Heart right ventricle (tissue), 16 donors: ENCODE measurements at regions not wholly inside any gene's neighbourhood (a gene's known extent, or its start where the extent isn't known, plus 50 kb on each side); places are given as distances from the start of the nearest gene placed in this dataset.

Experiments
- ATAC-seq, 8 donors: fragments of 200-7000 bp; cut with Tn5 transposase; one replicate each; pipeline ENCODE4 v1.9.1; 2020; ENCODE audit warnings: mild to moderate bottlenecking in 8 of 8, moderate library complexity in 8 of 8, moderate number of reproducible peaks in 1 of 8
- DNase-seq, 2 donors: peaks; one replicate each; pipeline ENCODE4 v3.0.0-alpha.2; 2020
- H3K27ac ChIP-seq, 10 donors: fragments of 200-600 bp; sonication (generic) in 2 of 10; one replicate each; pipeline versions ENCODE4 v1.5.0 to v1.8.0; 2020 to 2022; ENCODE audit warnings: mild to moderate bottlenecking in 3 of 10
- H3K27me3 ChIP-seq, 7 donors: fragments of 200-600 bp; one replicate each; pipeline ENCODE4 v1.8.0; 2021 to 2022; ENCODE audit warnings: mild to moderate bottlenecking in 2 of 7
- H3K36me3 ChIP-seq, 9 donors: fragments of 200-600 bp; sonication (generic) in 1 of 9; one replicate each; pipeline versions ENCODE4 v1.5.0 to v1.8.0; 2020 to 2022; ENCODE audit warnings: mild to moderate bottlenecking in 2 of 9
- H3K4me1 ChIP-seq, 9 donors: fragments of 200-600 bp; sonication (generic) in 1 of 9; one replicate each; pipeline versions ENCODE4 v1.5.0 to v1.8.0; 2020 to 2022; ENCODE audit warnings: mild to moderate bottlenecking in 4 of 9
- H3K4me3 ChIP-seq, 10 donors: fragments of 200-600 bp; sonication (generic) in 2 of 10; one replicate each; pipeline versions ENCODE4 v1.5.0 to v1.8.0; 2020 to 2022; ENCODE audit warnings: mild to moderate bottlenecking in 7 of 10, moderate library complexity in 2 of 10
- H3K9me3 ChIP-seq, 11 donors: fragments of 200-600 bp in 10 of 11; sonication (generic) in 2 of 11; one replicate each; pipeline versions ENCODE4 v1.5.0 to v1.8.0; 2013 to 2022; ENCODE audit warnings: mild to moderate bottlenecking in 2 of 11, control low read depth in 1 of 11, moderate library complexity in 1 of 11
- WGBS, 2 donors: extraction: QIAGEN DNeasy Blood & Tissue Kit; methylation state at CpG; one replicate each; pipeline ENCODE4 v1.1.7; 2013; ENCODE audit warnings: inconsistent platforms in 1 of 2; 5-methylcytosine and 5-hydroxymethylcytosine counted together
- intact Hi-C, 10 donors: fragments of 100-400 bp; cut with DNase I; formaldehyde crosslinking; loops; one replicate each; pipeline versions ENCODE4 v1.11.1 to v1.14.2; 2022
- TF ChIP-seq, protein P1 (sequence below), 9 donors: fragments of 200-600 bp; sonication (generic) in 2 of 9; IDR thresholded peaks; one replicate each; pipeline versions ENCODE4 v1.5.0 to v1.8.0; 2021 to 2022; ENCODE audit warnings: antibody characterized with exemption in 9 of 9, mild to moderate bottlenecking in 5 of 9, moderate library complexity in 1 of 9
- donor health status: Arrhythmogenic right ventricular cardiomyopathy.
- donor health status: ischemic (EF 13 %, LVEDD 7.1; RV severe dilation, severe dysfunction).
- donor health status: healthy with polysubstance abuse.
- donor health status: DM: no; HTN: yes; CAD: no.
- donor health status: DM: no; HTN: no; CAD: no.
- donor health status: ischemic (EF 25% LVEDD 6.9; RV normal size, moderate dysfunction).
- donor health status: ischemic (EF 25% LVEDD 5.7; RV mildly dilated, moderate dysfunction).
- donor health status: healthy.
- donor health status: DM: yes; HTN: yes; CAD: no.
- donor health status: Ischemic cardiomyopathy.
- donor health status: ischemic (EF 35%, LVEDD 5.7; RV mildly dilated, moderate dysfunction).
- donor health status: nonischemic (EF 11% LVEDD 7.7; RV severe dilation, severe dysfunction).
- donor health status: DM: yes; HTN: yes; CAD: no.
- donor health status: PGD.
- donor health status: ischemic (EF 29% LVEDD 5.4; RV normal size, mild dysfunction).
- donor health status: nonischemic (EF 23%, LVEDD 6.1; RV moderate dilation, normal function).

DNA sequence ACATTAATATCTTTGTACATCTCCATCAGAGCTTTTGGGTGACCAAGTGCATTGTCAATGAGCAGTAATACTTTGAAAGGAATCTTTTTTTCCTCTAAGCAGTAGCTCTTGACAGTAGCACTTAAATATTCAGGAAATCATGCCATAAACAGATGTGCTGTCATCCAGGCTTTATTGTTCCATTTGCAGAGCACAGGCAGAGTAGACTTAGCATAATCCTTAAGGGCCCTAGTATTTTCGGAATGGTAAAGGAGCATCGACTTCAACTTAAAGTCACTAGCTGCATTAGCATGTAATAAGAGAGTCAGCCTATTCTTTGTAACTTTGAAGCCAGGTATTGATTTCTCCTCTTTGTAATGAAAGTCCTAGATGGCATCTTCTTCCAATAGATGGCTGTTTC lies 121.8 kb upstream of the CWC22 start:
- intact Hi-C loops: loop anchor here in 8 of 10 donors (5.0 to 10.0 kb wide), 7 partner anchors 926 to 1588 kb away; no protein-coding TSS in a partner anchor
- TF ChIP-seq, protein P1, sequence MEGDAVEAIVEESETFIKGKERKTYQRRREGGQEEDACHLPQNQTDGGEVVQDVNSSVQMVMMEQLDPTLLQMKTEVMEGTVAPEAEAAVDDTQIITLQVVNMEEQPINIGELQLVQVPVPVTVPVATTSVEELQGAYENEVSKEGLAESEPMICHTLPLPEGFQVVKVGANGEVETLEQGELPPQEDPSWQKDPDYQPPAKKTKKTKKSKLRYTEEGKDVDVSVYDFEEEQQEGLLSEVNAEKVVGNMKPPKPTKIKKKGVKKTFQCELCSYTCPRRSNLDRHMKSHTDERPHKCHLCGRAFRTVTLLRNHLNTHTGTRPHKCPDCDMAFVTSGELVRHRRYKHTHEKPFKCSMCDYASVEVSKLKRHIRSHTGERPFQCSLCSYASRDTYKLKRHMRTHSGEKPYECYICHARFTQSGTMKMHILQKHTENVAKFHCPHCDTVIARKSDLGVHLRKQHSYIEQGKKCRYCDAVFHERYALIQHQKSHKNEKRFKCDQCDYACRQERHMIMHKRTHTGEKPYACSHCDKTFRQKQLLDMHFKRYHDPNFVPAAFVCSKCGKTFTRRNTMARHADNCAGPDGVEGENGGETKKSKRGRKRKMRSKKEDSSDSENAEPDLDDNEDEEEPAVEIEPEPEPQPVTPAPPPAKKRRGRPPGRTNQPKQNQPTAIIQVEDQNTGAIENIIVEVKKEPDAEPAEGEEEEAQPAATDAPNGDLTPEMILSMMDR (IDR thresholded peaks at IDR 0.05): no peak
- Histone ChIP-seq H3K4me1 (peaks cover 0 to 10% (median 0%) of the 10 kb centered on the region in 9 donors), H3K27me3 (peaks cover 0 to 9% (median 0%) of the 10 kb centered on the region in 7 donors), H3K9me3 (no peaks in the 10 kb centered on the region), H3K4me3 (no peak overlapping the region), H3K36me3 (no peaks in the 10 kb centered on the region), H3K27ac (no peak overlapping the region)
- no peak for ATAC-seq
- 93 to 94% methylated on average over 2 of the region's 2 CpGs for WGBS, 2 donors
- DNase-seq: no peak

DNA sequence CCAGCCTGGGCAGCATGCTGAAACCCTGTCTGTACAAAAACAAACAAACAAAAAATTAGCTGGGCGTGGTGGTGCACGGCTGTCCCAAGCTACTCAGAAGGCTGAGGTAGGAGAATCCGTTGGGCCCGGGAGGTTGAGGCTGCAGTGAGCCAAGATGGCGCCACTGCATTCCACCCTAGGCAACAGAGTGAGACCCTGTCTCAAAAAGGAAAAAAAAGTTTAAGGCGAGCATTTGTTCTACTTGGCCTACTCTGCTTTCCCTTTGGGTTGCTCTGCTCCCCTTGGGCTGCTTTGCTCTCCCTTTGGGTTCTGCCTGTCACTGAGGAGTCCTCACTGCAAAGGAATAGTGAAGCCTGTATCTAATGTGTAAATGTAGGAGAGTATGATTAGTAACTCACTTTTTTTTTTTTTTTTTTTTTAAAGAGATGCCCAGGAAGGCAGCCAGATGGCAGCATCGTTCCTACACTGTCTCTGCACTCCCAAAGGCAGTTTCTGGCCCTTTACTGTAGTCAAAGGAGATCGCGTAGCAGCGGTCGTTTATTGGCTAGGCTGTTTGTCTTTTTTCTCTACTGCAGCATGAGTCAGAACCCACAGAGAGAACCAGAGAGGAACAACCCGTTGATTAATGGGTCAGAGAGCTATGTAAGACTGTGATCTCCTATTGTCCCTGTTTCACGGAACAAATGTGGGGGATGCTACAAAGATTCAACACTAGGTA lies 118.3 kb upstream of the CWC22 start:
- H3K27ac ChIP-seq: no peak overlapping the region
- no peak overlapping the region for H3K4me3 ChIP-seq
- DNase-seq (peak; percentile 18 to 35), ATAC-seq (peak; percentile 76 to 97 (median 89))
- TF ChIP-seq, protein P1 (IDR thresholded peaks at IDR 0.05): peak in 8 of 9 donors; percentile 42 to 64 (median 58)
- H3K9me3 ChIP-seq: no peaks in the 10 kb centered on the region
- peaks cover 0 to 12% (median 0%) of the 10 kb centered on the region in 7 donors for H3K27me3 ChIP-seq
- intact Hi-C loops: loop anchor here in 9 of 10 donors (2.0 to 10.0 kb wide), 8 partner anchors 929 to 1592 kb away; no protein-coding TSS in a partner anchor
- H3K4me1 ChIP-seq: peaks cover 0 to 10% (median 0%) of the 10 kb centered on the region in 9 donors
- H3K36me3 ChIP-seq: no peaks in the 10 kb centered on the region
- 30 to 31% methylated on average over 13 of the region's 13 CpGs for WGBS, 2 donors

DNA sequence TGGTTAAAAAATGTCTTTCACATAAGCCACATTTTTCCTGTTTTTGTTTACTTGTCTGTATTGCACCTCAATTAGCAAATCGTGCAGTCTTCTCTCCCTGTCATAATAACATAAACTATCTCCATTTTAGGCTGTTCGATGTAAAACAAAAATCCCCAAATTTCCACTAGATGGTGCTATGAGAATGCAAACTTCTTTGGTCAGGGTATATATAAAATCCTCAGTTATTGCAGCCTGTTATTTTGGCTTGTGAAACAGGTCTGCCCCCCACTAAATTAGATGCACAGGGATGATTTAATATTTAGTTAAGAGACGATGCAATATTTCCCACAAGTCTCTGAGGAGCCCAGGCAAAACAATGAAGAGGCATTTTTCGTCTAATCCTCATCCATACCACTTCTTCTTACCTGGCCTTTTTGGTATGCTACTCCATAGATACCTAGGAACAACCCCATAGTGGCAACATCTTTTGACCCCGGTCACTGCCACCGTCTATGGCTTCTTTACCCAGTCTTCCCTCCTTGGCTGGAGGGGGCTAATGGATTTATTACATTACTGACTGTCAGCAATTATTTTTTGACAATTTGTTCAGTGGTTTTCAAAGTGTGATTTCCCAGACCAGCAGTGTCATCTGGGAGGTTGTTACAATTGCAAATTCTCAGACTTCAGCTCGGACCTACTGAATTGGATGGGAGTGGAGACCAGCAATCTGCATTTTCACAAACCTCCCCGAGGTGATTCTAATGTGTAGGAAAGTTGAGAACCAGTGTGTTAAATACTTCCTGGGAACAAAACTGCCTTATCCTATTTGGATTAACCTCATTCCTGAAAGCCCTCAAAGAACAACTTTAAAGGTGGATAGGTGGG lies 117.4 kb upstream of the CWC22 start:
- Histone ChIP-seq H3K36me3 (no peaks in the 10 kb centered on the region), H3K9me3 (no peaks in the 10 kb centered on the region), H3K4me1 (peaks cover 0 to 10% (median 0%) of the 10 kb centered on the region in 9 donors), H3K27ac (no peak overlapping the region), H3K27me3 (peaks cover 0 to 12% (median 0%) of the 10 kb centered on the region in 7 donors), H3K4me3 (no peak overlapping the region)
- intact Hi-C loops: loop anchor here in 9 of 10 donors (2.0 to 10.0 kb wide), 10 partner anchors 930 to 1593 kb away; no protein-coding TSS in a partner anchor
- DNase-seq (no peak), ATAC-seq (peak in 4 of 8 donors; percentile 45 to 70 (median 55))
- TF ChIP-seq, protein P1 (IDR thresholded peaks at IDR 0.05): peak in 8 of 9 donors; percentile 35 to 69 (median 58)
- 19 to 22% methylated on average over 8 of the region's 8 CpGs for WGBS, 2 donors

DNA sequence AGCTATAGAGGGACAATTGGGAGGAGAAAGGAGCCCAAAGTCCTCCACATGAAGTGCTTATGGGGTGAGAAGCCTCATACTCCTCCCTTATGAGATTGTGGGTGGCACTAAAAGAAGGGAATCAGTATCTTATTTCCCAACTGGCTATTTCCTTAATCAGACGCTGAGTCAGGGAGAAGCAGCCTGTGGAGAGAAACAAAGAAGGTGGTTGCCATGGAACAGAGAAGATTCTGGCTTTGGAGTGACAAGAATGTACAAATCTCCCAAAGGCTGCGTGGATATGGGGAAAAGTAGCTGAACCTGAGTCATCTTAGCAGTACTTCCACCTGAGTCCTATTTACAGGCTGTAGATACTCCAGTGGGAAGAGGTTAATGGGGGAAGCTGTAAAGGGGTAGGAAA lies 115.8 kb upstream of the CWC22 start:
- WGBS, 2 donors: 56 to 83% methylated on average over 2 of the region's 2 CpGs
- TF ChIP-seq, protein P1 (IDR thresholded peaks at IDR 0.05): no peak
- intact Hi-C loops: loop anchor here in 8 of 10 donors (5.0 to 10.0 kb wide), 8 partner anchors 932 to 1594 kb away; no protein-coding TSS in a partner anchor
- no peak for DNase-seq
- peaks cover 0 to 10% (median 0%) of the 10 kb centered on the region in 7 donors for H3K27me3 ChIP-seq
- no peaks in the 10 kb centered on the region for H3K36me3 ChIP-seq
- ATAC-seq: no peak
- H3K4me1 ChIP-seq: peaks cover 0 to 10% (median 0%) of the 10 kb centered on the region in 9 donors
- no peaks in the 10 kb centered on the region for H3K9me3 ChIP-seq
- H3K4me3 ChIP-seq: no peak overlapping the region
- H3K27ac ChIP-seq: no peak overlapping the region
